Stimulated activated CD4-positive, alpha-beta T cell treated with anti-CD3 and anti-CD28 coated beads, TNF-alpha, amount 100 ng/mL, for 24 hours (primary cell): ENCODE measurements at regions not wholly inside any gene's neighbourhood (a gene's known extent, or its start where the extent isn't known, plus 50 kb on each side); places are given as distances from the start of the nearest gene placed in this dataset.
"Not testable (repeated sequence)": the region's sequence is repeated elsewhere in the genome, so short reads cannot be mapped to it uniquely, and the experiment has no call there.

Experiments used
- DNase-seq, 3 experiments: peaks; one replicate each; pipeline ENCODE4 v3.0.0-alpha.2; 2020; ENCODE audit warnings: low read depth in 3 of 3

- DNase-seq = no peak
These were observed 365.8 kb upstream of the UMPS start for GRCh38 chr3:124364317-124365020.

DNA sequence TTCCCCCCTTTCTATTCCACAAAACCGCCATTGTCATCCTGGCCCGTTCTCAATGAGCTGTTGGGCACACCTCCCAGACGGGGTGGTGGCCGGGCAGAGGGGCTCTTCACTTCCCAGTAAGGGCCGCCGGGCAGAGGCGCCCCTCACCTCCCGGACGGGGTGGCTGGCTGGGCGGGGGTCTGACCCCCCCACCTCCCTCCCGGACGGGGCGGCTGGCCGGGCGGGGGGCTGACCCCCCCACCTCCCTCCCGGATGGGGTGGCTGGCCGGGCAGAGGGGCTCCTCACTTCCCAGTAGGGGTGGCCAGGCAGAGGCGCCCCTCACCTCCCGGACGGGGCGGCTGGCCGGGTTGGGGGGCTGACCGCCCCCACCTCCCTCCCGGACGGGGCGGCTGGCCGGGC lies 363.6 kb upstream of the UMPS start:
- not testable (repeated sequence) for DNase-seq

DNA sequence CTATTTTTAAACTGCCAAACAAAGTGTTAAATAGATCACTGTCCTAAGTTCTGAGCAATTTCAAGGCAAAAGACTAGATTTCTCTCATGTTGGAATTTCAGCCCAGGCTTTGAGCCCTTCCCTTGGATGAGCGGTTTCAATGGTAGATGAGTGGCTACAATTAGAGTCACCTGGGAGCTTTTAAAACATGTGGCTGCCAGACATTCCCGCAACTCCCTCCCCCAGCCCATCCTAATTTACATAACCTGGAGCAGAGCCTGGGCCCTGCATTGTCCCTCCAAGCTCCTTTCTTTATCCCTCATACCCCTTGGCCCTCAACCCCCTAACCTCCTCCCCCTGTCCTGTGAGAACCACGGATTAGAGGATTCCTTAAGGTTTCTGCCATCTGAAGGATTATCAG lies 357.5 kb upstream of the UMPS start:
- DNase-seq = no peak

DNA sequence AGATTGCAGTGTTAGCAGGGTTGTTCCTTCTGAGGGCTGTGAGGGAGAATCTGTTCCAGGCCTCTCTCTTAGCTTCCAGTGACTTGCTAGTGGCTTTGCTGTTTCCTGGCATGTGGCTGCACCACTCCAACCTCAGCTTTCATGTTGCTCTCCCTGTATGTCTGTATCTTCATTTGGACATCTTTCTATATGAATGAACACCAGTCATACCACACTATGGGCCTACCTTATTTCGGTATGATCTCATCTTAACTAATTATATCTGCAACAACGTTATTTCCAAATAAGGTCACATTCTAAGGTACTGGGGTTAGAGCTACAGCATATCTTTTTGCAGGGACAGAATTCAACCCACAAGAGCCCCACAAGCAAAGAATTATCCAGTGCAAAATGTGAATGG lies 356.7 kb upstream of the UMPS start:
- DNase-seq = no peak

- no peak for DNase-seq
These were observed 355.7 kb upstream of the UMPS start for GRCh38 chr3:124374583-124374982.

DNA sequence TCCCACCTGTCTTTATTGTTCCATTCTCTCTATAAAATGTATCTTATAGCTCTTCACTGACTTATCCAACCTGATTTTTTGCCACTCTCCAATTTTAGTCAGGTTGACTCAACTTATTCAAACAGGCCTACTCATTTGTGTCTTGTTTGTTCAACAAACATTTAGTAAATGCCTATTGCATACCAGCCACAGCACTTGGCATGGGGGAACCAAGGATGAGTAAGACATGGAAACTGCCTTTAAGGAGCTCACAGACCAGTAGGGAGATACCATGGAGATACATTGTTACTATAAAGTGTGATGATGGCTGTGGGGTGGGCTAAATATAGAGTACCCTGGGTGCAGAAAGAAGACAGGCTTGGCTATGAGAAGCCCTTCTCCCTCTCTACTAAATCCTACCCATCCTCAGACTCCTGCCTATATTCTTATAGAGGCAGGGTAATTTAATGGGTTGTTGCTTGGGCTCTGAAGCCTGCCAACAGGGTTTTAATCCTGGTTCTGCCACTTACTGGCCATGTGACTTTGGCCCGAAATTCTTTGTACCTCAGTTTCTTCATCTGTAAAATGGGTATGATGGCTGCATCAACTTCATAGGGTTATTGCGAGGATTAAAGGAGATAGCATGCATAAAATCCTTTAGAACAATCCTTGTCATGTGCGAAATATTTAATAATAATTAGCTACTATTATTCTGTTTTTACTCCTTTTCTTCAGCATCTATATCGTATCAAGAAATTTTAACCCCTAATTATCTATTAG lies 348.5 kb upstream of the UMPS start:
- DNase-seq = no peak

DNA sequence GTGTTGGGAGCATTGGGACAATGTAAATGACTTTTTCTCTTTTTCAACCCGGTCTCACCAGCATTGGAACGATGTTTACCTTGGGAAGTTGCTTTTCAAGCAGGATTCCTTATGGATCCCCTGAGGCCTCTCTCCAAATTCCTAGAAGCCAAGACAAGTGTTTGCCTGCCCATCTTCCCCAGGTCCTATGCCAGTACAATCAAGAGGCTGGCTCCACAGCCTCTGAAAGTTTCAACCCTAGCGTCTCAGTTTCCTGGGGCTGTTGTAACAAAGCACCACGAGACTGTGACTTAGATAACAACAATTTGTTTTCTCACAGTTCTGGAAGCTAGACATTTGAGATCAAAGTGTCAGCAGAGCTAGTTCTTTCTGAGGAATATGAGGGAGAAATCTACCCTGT lies 347.2 kb upstream of the UMPS start:
- no peak for DNase-seq

GRCh38 chr3:124383846-124384466 lies 346.3 kb upstream of the UMPS start:
- no peak for DNase-seq

GRCh38 chr3:124384527-124384926 lies 345.7 kb upstream of the UMPS start:
- no peak for DNase-seq

- no peak for DNase-seq
These were observed 344.3 kb upstream of the UMPS start for GRCh38 chr3:124385996-124386395.

GRCh38 chr3:124386996-124387595 lies 343.2 kb upstream of the UMPS start:
- no peak for DNase-seq

GRCh38 chr3:124391774-124392173 lies 338.5 kb upstream of the UMPS start:
- DNase-seq = no peak

DNA sequence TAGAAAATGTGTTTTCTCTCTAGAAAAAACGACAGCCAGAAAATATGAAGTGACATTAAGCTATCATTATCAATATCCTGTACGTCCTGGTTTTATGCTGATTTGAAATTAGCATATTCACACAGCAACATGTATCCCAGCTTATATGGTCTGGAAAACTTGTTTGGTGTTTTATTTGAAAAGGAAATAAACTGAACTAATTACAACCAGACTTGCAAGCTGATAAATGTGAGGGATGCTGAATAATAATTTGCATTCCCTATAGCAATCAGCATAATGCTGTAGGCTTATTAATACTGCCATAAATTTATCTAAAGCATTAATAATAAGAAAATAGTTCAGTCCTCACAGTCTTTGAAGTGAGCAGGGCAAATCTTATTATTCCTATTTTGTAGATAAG lies 336.9 kb upstream of the UMPS start:
- DNase-seq = no peak

DNA sequence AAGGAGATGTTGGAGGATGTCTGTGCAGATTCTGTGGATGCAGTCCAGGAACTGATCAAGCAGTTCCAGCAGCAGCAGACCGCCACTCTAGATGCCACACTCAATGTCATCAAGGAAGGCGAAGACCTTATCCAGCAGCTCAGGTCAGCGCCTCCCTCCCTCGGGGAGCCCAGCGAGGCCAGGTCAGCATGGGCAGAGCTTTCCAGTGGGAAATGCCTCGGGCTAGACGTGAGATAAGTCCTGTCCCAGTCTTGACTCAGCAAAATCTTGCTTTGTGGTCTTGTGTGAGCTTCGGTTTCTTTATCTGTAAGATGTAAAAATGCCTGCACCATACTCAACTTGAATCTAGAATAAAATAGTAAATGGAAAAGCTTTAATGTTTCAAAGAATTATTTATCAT lies 335.1 kb upstream of the UMPS start:
- DNase-seq = no peak

DNA sequence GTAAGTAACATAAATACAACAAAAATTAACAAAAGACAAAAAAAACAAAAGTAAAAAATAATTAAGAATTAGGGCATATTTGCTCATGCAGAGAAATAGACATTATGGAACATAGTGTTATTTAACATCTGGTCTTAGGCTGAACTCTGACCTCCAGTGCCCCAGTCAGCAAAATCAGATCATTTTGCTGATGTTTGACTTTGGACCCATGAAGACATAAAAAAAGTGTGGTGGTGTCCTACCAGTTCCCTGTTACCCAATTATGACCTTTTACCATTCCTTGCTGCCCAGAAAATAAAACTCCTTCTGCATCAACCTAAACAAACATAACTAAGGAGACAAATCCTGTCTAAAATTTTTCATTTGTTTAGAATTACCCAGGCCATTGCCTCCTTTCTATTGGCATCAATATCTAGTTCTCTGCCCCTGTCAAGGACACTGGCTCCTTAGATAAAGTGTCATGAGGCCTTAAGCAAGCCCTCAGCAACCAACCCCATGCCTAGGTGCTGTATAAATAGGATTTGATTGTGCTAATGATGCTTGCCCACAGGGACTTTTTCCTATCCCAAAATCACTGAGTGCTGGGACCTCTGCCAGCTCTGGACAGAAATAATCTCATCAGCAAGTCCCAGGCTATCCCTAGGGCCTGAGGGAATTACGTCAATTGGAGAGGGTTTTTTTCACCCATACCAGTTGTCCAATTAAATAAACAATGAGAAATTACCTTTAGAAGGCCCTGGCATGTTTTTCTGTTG lies 334.5 kb upstream of the UMPS start:
- DNase-seq = no peak

DNA sequence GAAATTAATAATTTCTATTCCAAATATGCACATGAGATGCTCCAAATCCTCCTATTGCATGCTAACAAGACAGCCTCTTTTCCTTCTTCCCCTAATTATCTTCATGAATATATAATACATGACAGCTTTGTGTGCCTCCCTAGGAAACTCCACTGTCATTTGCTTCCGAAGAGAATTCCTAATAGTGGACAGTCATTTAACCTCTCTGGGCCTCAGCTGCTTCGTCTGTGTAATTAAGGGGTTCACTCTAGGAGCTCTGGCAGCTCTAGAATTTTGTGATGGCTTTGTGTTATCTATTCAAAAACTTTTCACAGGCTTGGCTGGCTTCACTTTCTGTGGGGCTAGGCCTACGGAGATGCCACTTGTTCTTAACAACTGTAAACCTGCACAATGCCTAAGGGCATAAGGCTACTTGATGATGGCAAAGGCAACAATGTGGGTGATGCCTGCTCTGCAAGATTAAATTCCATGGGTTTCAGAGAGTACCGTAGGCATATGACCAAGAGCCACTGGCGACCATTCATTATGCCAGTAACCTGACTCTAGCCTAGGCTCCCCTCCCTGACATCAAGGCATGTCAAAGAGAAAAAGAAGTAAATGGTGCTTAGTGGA lies 333.8 kb upstream of the UMPS start:
- no peak for DNase-seq

DNA sequence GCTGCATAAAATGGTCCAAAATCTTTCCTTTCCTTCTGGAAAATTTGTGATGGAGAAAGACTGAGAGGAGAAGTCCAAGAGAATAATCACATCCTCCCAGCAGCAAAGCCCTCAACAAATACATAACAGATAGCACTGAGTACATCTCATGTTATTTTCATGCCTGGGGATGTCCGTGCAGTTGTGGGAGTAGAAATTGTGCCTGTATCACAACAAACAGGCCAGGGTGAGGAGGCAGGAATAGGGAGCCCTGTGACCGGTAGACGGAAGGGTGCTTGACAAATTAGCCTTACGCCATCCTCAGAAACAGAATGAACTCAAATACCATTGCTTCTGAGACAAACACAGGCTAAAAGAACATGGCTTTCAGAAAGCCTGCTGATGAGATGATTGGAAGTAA lies 333.2 kb upstream of the UMPS start:
- no peak for DNase-seq

DNA sequence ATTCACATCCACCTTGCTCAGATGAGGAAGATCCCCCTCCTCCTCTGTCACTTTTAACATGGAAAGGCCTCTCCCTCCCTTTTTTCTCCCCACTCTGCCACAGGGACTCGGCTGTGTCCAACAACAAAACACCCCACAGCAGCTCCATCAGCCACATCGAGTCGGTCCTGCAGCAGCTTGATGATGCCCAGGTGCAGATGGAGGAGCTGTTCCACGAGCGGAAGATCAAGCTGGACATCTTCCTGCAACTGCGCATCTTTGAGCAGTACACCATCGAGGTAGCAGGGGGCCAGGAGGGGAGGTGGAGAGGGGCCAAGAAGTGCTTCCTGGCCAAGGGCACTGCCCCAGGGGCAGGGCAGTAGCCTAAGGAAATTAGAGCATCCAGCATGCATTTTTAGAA lies 331.7 kb upstream of the UMPS start:
- no peak for DNase-seq

GRCh38 chr3:124401843-124402242 lies 328.4 kb upstream of the UMPS start:
- no peak for DNase-seq

GRCh38 chr3:124402791-124403190 lies 327.5 kb upstream of the UMPS start:
- DNase-seq = no peak

- DNase-seq = no peak
These were observed 325.6 kb upstream of the UMPS start for GRCh38 chr3:124404621-124405020.

DNA sequence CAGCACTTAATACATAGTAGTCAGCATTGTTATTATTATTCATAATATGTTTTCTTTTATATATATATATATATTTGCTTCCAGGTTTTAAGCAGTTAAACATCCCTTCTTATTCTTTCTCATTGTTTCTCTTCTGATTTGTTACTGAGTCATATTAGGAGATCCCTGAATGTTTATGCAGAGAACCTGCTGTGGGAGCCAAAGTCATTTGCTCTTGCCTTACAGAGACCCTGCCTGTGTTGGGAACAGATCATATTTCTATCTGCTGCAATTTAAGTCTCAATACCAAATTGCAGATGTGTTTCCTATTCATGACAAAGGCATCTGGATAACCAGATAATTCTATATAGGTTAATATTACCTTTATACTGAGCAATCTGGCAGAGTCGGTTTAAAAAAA lies 323.0 kb upstream of the UMPS start:
- no peak for DNase-seq
